CD4-positive, alpha-beta T cell treated with Interleukin-6 for 4 hours (primary cell): ENCODE measurements at regions not wholly inside any gene's neighbourhood (a gene's known extent, or its start where the extent isn't known, plus 50 kb on each side); places are given as distances from the start of the nearest gene placed in this dataset.

Experiments used
- DNase-seq: peaks from one replicate; pipeline ENCODE4 v3.0.0-alpha.2; 2020; ENCODE audit warnings: mixed read lengths

DNA sequence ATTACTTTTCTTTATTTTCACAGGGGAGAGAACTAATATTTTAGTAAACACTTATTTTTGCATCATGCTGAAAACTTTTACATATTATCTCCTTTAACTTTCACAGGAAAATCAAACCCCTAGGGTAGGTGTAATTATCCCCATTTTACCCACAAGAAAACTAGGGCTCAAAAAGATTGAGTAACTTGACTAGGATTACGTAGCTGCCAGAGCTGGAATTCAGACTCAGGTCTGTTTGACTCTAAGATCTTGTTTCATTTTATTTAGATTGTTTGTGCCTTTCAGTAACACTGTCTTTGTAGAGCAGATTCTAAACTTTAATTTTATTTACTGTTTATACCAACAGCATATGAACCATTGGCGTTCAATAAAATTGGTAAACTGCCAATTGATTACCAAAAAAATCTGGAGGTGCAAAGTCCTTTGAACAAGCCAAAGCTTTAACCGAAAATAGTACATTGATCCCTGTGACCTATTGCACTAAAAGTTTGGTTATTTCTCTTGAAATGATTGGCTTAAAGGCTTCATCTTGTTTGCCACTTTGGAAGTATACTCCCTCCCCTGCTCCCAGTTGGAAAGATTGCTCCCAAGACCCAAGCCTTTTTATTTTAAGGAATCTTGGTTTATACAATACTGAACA, 71.0 kb upstream of the WDR26 start:
- DNase-seq: no peak

DNA sequence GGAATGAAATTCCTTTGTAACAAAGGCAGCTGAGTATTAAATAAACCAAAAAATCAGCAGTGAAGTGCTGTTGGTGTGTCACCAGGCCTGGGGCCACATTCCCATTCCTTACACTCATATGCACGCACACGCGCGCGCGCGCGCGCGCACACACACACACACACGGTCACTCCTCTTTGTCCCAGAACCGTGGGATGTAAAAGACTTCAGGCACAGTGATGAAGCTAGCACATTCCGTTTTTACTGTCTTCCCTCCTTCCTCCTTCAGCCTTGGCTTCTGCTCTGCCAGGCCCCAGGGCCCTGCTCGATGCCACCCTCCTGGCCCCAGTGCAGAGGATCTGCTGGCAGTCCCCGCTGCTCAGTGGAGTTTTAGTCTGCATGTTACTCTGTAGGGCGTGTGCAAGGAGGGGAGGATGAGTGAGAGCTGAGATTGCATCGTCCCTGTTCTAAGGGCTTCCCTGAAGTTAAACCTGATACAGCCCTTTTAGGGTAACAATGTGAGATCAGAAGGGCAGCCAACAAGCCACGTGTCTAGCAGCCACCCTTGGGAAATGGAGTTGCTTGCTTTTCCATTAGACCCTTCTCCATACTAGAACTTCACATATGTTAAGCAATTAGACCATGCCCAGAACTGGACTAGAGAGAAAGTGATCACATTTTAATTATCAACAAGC, 71.7 kb upstream of the WDR26 start:
- DNase-seq: no peak

DNA sequence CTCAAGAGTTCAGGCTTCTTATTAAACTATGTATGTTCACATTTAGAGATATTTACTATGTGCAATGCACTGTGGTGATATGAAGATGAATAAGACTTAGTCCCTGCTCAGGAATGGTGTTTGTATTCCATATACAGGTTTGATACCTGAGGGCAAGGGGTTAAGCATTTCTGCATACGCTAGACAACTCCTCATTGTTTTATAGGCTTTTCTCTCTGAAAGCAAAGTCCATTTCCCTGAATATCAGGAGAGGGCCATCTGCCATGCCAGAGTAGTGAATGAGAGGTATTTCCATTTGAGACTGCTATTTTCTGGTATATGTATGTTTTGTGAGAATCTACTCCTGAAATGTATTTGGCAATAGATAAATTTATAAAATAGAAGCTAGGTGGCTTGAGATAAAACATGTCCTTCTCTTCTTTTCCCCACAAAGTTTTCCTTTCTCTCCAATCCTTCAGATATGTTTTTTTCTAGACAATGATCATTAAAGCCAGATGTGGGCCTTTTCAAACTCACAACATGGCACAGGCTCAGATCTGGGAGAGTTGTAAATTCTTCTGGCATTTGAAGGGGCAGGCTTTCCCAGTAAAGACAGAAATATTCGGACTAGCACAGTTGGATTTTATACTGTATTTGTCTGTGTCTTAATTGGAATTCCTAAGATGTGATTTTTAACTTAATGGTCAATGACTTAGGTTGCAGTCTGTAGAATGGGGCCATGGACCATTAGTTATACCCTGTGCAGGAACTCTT, 73.3 kb upstream of the WDR26 start:
- DNase-seq: no peak

DNA sequence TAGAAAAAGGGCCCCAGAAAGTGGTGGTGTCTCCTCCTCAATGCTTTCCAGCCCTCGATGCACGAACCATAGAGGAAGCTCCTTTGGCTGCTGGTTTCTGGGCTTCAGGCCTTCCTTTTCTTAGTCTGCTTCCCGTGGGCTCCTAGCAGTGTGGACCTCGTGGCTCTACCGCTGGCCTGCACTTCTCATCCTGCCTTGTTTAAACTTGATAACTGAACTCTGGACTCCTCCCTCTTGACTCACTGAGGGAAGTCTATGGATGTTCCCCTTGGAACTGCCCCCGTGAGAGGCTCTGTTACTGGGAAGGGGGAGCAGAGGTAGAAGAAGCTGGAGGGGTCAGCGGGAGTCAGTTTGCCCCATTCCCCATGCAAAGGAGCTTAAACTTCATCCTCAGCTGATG, 75.3 kb upstream of the WDR26 start:
- DNase-seq: no peak

DNA sequence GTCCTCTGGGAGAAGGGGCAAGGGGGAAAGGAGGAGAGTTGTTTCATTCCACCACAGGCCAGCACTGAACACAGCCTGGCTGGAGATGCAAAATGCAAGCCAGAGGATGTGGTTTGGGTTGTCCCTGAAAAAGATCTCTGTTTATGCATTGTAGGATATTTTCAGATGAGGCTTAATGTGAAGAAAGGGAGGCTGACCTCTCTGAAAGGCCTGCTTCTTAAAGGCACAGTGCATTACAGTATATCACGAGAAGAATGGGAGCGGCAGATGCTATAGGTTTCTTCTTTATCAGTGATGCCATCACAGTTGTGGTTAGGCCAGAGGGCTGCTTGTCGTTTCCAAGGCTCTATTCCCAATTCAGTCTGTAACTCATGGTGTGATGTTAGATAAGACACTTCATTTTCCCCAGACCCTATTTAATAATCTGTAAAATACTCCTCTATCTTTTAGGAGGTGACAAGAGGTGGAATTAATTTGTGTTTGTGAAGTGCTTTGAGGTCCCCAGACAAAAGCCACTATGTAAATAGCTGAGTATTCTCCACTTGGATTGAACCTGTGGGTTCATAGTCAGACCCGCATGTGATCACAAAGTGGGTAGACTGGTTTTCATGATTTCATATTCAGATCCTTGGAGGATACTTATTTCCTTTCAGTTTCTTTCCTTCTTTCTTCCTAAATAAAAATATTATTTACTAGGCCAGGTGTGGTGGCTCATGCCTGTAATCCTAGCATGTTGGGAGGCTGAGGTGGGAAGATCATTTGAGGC, 76.5 kb upstream of the WDR26 start:
- DNase-seq: no peak

DNA sequence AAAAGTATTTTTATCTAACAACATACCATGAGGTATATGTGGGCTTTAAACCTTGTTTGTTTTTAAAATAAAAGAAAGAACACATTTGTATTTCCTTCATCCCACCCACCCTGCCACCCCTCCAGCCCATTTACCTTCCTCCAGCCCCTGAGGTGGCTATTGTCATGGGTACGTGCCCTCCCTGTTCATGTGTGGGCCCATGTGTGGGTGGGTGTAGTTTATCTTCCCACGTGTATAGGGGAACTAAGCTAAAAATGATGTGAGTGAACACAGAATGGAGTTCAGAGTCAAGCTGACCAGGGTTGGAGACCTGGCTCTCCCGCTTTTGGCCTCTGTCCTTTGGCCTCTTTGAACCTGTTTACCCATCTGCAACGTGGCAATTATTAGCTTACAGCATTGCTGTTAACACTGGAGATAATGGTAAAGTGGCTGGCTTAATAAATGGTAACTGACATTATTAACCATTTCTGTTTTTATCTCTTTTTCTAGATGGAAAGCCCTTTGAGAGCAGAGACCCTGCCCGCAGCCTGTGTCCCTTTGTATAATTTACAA, 78.1 kb upstream of the WDR26 start:
- no peak for DNase-seq

DNA sequence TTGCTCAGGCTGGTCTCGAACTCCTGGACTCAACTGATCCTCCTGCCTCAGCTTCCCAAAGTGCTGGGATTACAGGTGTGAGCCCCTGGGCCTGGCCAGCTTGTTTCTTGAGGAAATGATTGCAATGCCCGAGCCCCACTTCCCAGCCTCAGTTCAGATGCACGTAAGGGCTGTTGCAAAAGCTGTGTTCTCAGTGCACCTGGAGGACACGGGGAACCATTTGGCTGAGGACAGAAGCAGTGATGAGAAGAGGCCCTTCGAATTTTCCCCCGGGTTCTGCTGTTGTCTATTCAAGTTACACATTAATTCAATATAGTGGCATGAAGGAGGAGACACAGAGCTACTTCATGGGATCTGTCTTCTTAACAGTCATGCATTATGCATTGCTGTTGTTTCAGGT, 78.8 kb upstream of the WDR26 start:
- DNase-seq: no peak

DNA sequence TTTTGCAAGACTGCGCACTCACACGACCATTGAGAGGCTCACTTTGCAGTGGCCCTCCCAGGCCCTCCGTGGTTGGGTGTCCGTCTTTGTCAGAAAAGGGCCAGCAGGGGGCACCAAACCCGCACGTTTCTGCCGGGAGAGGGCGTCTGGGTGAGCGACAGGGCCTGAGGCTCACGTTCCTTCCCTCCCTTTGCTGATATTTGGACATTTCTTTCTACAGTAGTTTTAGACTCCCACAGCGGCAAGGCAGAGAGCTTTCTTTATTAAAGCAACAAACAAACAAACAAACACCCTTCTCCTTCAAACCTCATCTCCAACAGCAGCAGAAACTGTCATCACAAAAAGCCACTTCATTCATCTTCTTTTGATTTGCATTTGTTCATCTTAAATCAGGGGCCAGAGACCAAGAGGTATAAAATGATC, 79.2 kb upstream of the WDR26 start:
- peak; percentile 85 for DNase-seq

DNA sequence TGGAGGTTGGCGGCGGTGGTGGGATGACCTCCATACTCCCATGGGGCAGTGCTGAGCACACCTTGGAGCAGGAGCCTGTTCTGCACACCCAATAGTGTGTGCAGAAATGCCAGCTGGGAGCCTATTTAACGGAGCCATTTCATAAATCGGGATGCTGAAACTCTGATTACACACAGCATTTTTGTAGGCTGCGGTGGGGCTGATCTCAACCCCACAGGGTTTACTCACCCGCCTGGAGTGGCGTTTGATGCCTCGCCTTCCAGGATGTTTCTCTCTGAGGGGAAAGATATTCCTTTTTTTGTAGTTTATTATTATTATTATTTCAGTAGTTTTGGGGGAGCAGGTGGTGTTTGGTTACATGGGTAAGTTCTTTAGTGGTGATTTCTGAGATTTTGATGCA, 82.6 kb upstream of the WDR26 start:
- no peak for DNase-seq

DNA sequence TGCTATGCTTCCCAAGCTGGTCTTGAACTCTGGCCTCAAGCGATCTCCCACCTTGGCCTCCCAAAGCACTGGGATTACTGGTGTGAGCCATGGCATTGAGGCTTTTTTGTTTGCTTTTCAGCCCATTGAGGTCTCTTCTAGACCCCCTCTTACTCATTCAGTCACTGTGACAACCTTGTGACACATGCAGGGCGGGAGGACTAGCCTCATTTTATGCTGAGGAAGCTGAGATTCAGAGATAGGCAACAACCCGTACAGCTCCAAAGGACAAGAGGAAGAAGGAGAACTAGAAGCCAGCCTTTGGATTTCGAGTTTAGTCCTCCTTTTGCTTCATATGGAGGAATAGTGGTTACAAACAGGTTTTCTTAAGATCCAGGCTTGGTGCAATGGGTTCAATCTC, 83.9 kb upstream of the WDR26 start:
- no peak for DNase-seq

DNA sequence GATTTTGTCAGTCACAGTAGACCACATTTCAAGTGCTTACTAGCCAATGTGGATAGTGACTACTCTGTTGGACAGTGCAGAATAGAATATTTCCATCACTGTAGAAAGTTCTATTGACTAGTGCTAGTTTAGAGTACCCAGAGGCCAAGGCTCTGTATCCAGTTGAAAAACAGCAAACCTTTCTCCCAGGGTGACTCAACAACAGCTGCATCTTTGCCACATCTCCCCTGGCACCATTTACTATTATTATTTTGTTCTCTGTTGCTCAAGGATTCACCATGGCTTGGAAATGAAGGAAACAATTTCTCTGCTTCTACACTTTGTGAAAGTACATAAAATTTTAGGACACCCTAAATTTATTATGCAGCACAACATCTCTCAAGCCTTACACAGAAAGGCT, 85.3 kb upstream of the WDR26 start:
- DNase-seq: no peak

DNA sequence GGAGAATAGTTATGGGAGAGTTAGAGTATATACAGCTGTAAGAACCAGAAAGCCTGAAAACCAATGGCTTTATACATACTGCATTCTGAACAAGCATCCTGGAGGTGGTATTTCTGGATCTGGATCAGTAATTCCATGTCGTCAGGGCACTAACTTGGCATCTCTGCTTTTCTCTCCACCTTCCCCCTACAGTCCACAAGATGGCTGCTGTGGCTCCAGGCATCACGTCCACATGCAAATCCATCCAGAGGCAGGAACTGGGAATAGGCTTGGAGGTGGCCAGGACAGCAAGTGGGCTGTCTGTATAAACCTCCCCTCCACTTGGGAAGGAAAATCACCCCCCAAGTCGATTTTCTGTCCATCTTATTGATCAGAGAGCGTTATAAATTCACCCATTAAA, 86.2 kb upstream of the WDR26 start:
- no peak for DNase-seq

DNA sequence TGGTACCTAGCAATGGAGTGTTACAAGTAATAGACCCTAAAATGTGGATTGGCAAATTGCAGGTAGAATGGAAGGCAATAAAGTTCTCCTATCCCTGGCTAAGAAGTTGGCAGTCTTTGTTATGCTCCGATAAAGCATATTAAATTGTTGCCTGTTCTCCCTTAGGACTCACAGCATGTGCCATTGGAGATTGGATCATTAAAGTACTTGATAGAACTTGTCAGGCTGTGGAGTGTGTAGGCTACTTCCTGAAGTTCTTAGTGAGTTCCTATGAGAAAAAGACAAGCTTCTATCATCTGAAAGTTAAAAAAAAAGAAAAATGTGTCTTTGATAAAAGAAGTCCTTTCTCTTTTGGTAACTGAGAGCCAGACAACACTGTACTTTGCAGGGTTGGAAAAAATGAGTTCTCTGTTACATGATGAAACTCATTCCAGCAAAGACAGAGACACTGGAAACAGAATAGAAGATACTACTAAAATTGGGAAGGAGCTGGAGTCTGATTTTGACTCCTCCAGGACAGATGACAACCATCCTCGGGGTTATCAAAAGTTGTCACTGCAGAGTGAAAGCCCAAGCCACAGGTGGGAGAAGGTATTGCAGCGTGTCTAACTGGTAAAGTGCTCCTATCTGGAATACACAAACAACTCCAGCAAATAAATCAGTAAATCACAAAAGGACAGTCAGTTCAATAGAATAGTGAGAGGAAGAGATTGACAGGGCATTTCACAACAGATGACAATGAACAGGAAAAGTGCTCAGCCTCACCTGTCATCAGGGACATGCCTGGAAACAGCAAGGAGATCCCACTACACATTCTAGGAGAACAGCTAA, 87.5 kb upstream of the WDR26 start:
- no peak for DNase-seq

DNA sequence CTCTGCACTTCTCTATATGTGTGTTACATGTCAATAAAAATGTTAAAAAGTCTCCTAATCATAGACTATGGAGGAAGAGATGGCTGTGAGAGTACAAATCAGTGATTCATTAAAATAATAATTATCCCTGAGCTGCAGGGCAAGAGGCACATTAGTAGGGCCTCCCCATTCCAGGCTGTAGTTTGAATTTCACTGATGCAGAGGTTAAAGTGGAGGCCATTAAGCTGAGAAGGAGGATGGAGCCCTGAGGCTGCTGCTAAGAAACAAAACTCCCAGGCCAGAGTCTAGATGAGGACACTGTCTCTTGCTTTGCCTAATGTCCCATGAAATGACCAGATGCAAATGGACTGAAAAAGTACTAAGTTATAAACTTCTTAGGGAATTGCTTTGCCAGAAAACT, 89.1 kb upstream of the WDR26 start:
- DNase-seq: no peak

DNA sequence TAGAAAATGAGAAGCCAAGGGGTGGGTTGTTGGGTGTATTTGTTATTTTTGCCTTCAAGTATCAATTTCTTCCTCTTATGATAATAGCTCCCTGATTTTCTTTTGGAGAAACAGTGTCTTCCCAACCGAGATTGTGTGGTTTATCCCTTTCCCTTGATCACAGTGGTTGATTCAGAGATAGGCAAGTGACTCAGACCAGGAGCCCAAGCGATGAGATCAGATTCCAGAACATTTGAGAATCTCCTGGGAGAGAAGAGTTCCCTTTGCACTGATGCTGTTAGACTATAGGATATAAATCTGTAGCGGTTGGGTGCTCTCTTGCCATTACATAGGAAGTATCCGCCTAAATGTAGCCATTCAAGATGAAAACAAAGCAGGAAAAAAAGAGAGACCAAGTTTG, 90.1 kb upstream of the WDR26 start:
- DNase-seq: no peak

DNA sequence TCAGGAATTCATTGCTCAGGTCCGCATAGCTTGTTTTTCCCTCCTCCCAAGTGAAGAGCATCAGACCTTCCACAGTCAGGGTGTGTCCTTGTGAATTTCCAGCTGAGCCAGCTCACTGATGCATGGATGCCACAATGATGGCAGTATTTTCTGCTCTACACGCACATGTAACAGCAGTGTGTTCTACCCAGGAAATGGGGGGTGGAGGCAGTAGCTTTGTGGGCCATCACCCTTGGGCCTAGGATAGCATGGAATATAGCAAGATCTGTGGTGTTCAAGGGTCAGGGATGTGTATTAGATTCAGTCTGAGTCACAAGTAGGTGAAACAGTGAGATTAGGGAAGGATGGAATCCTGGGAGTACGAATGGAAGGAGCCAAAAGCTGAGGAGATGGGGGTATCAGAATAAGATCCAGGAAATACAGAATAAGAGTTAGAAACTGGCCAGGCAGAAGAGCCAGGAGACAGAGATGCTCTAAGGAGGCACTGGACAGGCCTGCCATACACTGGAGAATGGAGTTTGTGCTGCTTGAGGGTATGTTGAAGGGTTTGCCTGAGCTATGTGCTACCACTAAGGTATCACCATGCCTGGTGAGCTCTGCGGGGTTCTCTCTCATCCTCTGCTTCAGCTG, 90.6 kb upstream of the CNIH3 start:
- DNase-seq: no peak

DNA sequence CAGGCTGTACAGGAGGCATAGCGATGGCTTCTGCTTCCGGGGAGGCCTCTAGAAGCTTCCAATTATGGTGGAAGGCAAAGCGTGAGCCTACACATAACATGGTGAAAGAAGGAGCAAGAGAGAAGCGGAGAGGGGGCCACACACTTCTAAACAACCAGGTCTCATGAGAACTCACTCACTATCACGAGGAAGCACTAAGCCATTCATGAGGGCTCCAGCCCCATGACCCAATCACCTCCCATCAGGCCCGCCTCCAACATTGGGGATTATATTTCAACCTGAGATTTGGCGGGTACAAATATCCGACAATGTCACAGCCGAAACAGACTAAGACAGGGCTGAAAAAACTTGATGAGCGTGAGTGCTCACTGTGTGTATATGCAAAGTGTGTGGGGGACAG, 89.3 kb upstream of the CNIH3 start:
- DNase-seq: no peak

DNA sequence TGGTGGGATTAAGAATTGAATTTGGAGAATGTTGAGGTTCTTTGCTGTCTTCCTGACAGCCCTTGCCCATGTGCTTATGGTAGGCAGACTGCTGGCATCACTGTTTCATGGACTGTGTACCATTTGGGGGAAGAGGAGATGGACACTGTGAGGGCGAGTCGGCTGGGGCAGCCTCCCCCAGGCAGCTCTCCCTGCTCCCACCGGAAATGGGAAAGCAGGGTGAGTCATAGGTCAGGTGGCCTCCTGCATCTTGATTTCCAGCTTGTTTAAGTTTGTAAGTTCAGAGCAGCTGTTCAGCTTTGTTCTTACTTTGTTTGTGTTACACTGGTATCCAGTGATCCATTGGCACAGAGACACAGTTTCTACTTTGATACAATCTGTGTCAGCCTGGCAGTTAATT, 87.2 kb upstream of the CNIH3 start:
- DNase-seq: no peak

DNA sequence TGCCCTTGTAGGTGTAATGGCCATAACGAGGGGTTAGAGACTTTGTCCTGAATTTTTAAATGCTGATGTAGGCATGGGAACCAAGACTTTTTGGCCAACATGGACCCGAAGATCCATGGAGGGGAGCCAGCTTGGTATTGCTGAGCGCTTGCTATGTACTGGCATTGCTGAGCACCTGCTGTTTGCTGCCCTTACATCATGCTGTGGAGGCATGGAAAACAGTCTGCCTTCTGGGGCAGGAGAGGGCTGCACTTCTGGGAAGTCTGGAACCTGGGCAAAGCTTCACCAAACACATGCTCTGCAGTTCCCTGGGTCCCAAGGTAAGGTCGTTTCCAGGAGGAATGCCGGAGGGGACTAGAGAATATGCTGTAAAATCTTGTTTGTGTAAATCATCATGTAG, 86.3 kb upstream of the CNIH3 start:
- no peak for DNase-seq

DNA sequence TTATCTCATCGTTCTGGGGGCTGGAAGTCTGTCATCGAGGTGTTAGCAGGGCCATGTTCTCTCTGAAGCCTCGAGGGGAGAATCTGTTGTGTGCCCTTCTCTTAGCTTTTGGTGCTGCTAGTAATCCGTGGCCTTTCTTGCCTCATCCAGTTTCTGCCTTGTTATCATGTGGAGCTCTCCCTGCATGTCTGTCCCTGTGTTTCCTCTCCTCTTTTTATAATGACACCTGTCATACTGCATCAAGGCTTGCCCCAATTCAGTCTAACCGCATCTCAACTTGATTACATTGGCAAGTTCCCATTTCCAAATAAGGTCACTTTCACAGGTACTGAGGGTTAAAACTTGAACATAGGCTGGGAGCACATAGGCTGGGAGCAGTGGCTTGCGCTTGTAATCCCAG, 82.6 kb upstream of the CNIH3 start:
- no peak for DNase-seq

DNA sequence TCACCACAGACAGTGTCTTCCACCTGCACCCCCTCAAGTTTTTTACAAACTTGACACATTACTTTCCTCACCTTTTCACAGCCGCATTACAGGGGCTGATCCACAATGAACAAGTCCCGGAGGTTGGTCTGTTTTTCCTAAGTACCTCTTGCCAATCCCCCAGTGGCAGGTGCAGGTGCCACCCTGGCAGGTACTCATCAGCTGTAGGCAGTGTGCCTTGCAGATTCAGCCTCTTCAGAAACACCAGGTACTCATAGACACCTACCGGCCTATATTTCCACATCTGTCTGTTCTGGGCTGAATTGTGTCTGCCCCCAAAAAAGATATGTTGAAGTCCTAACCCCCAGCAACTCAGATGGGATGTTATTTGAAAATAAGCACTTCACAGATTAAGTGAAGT, 81.4 kb upstream of the CNIH3 start:
- no peak for DNase-seq

DNA sequence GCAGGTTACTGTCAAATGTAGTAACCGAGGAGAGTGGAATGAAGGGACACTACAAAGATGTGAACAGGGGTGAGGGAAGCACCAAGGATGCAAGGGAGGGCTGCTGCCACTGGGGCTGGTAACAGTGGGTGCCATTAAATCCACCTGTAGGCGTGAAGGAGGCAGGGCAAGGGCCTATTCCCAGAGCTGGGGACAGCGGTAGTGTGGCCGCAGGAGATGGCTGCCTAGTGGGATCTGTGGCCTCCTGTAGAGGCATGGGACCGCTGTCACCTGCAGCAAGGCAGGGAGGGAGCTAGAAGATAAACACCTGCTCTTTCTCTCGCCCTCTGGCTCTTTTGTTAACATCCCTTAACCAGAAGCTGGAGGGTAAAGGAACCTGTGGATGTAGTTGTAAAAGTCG, 80.5 kb upstream of the CNIH3 start:
- no peak for DNase-seq
